Posterior cingulate gyrus (tissue), 11 donors: ENCODE measurements at regions not wholly inside any gene's neighbourhood (a gene's known extent, or its start where the extent isn't known, plus 50 kb on each side); places are given as distances from the start of the nearest gene placed in this dataset.

Experiments used
- DNase-seq, 10 donors: peaks; one replicate each; pipeline versions ENCODE4 v3.0.0 to v3.0.0-alpha.2; 2020 to 2021; ENCODE audit warnings: mixed read lengths in 3 of 10
- intact Hi-C: fragments of 100-400 bp; cut with DNase I; formaldehyde crosslinking; loops from one replicate; pipeline ENCODE4 v1.15.1; 2023

DNA sequence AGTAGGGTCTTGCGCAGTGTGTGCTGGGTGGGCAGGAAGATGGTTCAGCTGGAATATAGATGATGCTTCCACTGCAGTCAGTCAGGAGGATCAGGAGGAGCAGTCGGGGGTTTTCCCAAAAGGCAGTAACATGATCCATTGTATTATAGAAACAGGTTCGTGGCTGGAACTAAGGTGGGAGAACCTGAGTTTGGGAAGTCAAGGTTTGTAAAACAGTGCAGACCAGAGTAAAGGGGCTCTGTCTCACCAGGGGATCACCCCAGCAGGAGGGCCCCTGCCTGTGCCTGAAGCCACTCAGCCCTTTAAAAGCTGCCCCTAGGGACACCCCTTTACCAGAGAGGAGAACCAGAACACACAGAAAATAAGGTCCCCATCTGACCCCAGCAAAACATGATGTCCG lies 213.4 kb downstream of the AUH start:
- DNase-seq: no peak

DNA sequence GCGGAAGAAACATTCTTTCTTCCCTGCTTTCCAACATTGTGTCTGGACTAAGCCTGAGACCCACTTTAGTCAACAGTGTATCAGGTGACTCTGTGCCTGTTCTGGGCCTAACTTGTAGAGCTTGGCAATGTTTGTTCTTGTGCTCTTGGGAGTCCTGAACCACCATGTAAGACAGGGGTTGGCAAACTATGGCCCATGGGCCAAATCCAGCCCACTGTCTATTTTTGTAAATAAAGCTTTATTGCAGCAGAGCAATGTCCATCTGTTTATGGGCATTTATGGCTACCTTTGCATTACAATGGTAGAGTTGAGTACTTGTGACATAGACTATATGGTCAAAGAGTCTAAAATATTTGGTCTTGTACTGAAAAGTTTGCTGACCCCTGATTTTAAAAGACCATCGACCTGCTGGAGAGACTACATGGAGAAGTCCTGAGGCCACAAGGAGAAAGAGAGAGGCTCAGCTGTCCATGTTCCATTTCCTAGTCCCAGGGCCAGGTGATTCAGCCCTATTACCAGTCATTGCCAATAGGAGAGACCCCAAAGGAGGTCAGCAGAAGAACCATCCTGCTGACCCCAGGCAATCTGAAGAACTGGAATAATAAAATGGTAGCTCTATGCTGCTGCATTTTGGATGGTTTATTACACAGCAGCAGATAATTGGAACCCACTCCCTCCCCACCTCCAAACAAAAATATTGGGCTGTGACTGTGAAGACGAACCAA lies 211.3 kb downstream of the AUH start:
- DNase-seq: no peak
- intact Hi-C loops: no loop called here

More for the DNA sequence above, 213.4 kb downstream of the AUH start:
- intact Hi-C loops: no loop called here

DNA sequence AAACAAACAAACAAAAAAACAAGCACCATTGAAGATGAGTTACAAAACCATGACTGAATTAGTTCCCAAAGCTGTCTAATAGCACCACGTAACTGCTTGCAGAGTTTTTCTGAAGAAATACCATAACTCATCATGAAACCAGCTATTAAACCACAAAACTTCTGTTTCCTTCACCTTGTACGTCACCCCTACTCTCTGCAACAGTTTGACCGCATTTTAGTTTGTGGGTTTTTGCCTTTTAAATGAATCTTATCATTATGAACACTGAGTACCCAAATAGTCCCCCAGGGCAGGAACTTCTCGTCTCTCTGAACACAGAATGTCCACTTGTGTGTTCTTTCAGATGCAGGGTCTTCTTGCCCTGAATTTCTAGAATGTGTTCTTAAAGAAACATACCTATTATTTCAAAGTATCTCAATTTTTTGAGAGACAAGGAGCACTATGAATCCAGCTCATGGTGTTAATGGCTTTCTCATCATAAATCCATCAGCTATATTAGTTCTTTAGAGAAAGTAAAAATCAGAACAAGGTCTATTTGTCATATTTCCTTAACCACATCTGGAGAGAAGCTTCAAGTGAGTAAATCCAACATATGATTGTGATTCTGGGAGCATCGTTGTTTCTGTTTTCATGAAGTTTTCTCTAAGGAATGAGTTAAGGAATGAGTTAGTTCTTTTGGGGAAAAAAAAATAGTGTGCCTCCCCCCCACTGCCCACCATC lies 210.6 kb downstream of the AUH start:
- intact Hi-C loops: no loop called here
- DNase-seq: no peak

DNA sequence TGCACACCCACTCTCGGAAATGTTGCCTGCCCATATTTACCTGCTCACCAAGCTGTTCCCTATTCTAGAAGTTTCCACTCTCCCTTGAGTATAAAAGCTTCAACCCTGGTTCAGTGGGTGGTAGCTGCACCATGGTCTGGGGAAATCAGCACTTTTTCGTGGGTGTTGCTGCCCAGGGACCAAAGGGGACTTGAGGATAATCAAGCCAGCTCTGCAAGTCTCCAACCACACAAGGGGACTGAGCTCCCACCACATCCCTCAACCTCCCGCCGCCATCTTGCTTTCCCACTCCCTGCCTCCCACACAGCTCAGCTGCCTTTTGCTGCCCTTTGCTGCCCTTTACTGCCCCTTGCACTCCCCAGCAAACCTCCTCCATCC lies 210.0 kb downstream of the AUH start:
- no peak for DNase-seq
- intact Hi-C loops: no loop called here

DNA sequence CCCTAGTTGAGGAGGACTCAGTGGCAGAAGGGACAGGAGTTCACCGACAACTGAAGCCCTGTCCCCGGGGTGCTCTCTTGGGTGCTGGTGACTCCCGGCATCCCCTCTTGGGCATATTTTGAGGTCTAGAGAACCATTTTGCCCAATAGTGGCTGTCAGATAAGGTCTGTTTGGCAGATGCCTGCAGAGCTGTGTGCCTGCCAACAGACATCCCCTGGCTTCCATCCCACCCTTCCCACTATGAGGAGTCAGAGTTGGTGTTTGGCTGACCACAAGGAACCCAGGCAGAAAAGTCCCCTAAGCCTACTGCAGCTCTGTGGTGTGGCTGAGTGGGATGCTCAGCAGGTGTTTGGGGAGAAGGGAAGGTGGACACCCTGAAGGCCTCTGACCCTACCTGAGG lies 207.0 kb downstream of the AUH start:
- intact Hi-C loops: no loop called here
- no peak for DNase-seq

DNA sequence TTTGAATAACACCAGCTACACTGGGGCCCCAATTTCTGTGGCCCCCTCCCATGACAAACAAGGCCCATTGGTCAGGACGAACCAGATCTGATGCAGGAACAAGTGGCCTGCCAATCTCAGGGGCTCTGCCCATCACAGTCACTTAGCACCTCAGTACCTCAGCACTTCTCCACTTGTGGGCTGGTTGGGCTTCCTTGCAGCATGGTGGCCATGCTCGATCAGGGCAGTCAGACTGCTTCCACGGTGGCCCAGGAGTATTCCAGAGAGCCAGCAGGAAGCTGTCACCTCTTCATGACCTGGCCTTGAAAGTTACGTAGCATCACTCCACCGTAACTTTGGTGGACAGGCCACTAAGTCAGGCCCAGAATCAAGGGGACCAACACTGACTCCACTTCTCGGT lies 206.5 kb downstream of the AUH start:
- intact Hi-C loops: no loop called here
- no peak for DNase-seq

DNA sequence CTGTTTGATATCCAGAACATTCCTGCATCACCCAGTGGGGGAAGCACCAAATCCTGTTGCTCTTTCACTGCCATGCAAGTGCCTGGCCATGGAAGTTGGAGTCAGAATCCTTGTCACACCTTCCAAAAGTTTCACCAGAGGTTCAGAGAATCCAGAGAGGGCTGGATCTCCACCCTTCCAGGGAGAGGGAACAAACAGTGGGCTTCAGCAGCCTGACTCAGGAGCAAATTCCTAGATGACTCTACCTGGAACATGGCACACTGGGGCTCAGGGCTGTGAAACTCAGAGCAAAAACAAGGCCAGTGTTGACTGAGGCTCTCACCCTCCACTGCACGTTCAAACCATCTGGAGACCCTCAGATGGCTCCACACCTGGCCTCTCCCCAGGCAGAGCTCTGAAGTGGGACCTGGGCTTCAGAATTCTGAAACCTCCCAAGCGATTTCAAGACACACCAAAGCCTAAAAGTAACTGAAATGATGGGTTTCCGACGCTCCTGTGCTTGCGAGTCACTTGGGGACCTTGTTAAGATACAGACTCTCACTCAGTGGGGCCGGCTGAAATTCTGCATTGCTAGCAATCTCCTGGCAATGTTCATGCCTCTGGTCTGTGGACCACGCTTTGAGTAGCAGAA lies 205.9 kb downstream of the AUH start:
- intact Hi-C loops: no loop called here
- no peak for DNase-seq

DNA sequence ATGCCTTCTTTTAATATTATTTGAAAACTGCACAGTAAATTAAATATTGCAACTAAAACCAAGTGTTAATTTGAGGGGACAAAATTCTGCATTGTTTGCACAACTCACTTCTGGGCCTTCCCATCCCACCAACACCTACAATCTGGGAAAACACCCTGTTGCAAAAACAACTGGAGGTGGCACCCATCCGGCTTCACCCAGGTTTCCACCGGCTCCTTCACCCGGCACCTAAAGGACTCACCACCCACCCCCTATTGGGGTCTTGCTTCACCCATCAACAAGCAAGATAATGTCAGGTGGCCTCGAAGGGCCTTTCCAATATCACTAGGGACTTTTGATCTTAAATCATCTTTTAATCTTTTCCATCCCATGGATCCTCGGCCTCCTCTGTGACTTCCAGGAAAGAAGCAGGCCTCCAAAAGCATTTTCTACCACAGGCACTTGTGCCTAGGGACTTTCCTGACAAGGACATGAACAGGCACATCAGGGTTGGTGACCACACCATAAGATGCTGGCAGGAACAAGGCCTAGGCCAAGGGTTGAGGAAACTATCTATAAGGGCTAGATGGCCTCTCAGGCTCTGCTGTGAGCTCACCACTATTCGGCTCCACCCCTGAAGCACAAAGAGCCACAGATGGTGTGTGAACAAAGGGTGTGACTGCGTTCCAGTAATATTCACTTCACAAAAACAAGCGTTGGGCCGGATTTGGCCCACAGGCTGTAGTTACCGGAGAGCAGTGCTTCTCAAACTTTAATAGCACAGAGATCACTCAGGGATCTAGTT lies 205.1 kb downstream of the AUH start:
- intact Hi-C loops: no loop called here
- DNase-seq: no peak

DNA sequence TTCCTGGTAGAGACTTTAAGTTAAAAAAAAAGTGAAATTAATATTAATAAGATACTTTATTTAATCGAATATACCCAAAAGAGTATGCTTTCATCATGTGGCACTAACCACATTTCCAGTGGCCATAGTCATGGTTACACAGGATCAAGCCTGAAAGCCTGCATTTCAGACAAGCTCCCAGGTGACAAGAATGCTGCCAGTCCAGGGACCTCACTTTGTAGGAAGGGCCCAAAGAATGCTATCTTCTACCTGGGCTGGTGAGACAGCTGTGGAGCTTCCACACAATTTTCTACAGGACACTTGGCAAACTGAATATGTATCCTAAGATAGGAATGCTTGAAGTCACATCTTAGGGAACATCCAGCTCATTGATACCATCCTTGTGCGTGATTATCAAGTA lies 203.8 kb downstream of the AUH start:
- intact Hi-C loops: no loop called here
- DNase-seq: no peak

DNA sequence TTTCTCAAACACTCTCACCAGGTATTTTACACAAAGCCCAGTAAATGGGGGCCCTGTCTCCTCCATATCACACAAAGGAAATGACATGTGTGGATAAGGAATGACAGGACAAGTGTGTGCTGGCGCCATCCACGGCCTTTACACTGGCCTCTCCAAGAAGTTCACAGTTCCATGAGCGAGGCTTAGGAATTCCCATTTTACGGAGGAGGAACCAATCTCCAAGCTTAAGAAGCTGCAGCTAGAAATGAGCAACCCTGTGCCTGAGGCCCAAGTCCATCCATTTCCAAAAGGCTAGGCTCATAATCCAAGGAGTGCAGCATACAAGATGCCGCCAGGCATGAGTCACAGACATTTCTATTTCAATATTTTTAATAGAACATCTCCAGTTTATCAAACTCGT lies 203.4 kb downstream of the AUH start:
- intact Hi-C loops: no loop called here
- DNase-seq: no peak

DNA sequence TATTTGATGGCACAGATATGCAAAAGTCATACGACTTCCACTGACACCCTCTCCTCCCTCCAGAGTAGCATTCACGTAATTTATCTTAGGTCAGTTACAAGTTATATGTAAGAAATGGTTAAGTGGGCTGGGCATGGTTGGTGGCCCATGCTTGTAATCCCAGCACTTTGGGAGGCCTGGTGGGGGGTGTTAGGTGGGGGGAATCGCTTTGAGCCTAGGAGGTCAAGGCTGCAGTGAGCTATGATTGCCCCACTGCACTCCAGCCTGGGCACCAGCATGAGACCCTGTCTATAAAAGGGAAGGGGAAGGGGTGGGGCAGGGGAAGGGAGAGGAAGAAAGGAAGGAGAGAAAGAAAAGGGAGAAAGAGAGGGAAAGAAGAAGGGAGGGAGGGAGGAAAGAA lies 202.8 kb downstream of the AUH start:
- DNase-seq: no peak
- intact Hi-C loops: no loop called here

DNA sequence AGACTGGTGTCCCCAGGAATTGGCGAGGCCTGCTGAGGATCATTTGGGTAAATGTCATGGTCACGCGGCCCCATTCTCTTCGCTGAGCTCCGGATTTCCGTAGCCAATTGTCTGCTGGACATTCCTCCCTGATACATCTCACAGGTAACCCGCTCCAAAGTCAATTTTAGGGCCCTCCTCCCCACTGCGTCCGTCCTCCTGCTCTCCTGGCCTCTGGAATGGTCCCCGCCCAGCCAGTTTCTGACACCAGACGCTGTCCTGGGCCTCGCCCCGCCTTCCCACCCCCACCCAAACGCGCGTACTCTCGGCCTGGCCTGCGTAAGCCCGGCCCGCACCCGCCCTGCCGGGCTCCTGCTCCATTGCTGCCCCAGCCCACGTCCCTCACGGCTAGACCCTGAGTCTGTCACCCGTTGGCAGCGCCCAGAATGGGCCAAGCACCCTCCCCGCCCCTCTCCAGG lies 202.0 kb downstream of the AUH start:
- intact Hi-C loops: no loop called here
- no peak for DNase-seq

DNA sequence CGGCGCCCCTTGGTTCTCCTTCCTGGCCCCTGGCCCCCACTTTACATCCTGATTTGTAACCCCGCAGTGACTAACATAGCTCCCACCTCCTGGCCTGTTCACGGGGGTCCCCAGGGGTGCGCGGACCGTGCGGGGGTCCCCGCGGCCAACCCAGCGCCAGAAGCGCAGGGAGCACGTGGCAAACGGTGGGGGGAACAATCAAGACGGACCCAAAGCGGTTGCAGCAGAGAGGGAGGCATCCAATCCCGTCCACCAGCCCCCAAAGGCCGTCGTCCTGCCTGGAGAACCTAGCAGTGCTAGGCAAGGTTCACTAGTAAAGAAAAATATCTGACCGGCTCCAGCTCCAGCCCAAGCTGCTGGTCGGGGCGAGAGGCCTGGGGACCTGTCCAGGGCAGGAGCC lies 201.5 kb downstream of the AUH start:
- intact Hi-C loops: no loop called here
- no peak for DNase-seq

DNA sequence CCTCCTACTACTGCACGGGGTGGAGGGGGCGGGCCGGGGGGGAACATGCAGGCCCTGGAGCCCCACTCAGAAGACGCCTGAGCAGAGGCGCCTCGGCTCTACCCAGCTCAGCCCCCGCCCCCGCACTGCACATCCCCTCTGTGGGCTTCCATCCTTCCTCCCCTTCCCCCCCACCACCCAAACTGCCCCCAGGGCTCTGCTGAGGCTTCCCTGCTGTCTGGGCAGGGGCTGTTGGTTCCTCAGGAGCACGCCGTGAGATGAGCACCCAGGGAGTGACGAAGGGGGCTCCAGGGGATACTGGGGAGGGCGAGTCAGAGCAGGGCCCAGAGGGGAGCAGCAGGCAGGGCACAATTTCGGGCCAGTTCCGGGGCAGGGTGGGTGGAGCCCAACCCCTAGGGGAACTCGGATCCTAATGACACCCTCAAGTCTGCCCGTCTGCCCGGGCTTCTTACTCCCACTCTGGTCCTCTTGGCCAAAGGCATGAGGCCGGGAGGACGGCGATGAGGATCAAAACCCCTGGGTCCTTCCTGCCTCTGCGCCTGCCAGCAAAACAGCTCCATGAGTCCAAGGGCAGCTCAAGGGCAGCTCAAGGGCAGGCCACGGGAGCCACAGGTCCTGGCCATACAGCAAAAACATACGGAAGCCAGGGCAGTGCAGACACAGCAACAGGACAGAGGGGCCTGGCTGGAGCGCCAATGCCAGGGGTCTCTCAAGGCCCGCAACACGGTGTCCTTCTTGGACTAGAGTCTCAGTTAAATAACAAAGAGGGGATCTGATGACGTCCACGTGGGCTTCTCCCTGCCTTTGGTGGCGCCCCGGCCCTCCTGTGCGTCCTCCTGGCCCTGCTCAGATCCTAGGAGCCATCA lies 200.9 kb downstream of the AUH start:
- intact Hi-C loops: no loop called here
- no peak for DNase-seq

DNA sequence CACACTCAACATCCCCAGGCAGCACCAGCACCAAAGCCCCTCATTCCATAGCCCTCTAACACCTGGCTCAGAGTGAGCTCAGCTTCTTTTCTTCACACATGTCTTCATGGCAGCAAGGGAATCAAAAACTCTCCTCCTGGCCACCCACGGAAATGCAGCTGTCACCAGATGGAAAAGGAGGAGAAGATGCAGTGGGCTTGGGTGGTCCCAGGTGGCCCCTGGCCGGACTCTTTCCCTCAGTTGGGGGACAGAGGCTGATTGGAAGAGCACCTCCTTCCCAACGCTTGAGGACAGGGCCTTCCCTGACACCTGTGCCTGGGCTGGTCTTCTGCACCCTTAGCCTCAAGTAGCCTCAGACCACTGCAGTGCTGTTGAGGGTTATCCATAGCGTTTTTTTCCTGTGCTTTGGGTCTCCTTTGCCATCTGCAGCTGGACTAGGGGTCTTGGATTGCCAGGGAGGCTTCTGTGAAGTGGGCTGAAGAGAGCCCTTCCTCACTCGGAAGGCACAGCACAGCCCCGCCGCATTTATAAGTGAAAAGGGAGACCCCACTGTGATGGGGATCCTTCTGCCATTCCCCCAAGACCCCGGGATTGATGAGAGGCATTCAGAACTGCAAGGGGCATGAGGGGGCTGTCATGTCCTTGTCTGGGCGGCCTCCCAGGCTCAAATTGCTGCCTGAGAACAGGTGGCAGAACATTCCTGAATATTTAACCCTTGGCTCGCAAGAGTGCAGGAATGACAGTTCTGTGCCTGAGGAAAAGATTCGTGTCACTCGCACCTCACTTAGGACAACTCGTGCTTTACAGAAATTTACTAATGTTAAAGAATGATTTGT lies 200.0 kb downstream of the AUH start:
- intact Hi-C loops: no loop called here
- DNase-seq: no peak

DNA sequence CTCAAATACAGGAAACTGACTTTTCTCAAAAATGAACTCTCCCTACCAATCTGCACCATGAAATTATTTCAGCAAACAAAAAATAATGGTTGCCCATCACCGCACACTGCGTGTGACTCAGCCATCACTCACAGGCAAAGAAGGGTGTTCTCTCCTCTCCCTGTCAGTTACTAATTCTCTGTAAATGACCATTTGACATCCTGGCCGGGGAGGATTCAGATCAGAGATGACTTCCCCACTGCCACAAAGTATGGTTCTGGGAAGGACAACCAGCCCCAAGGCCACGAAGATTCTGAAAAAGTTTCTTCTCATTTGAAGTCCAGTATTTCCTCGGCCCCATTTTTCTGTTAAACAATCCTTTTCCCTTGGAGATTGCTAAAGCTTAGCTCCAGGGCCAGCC lies 199.4 kb downstream of the AUH start:
- intact Hi-C loops: no loop called here
- DNase-seq: no peak

DNA sequence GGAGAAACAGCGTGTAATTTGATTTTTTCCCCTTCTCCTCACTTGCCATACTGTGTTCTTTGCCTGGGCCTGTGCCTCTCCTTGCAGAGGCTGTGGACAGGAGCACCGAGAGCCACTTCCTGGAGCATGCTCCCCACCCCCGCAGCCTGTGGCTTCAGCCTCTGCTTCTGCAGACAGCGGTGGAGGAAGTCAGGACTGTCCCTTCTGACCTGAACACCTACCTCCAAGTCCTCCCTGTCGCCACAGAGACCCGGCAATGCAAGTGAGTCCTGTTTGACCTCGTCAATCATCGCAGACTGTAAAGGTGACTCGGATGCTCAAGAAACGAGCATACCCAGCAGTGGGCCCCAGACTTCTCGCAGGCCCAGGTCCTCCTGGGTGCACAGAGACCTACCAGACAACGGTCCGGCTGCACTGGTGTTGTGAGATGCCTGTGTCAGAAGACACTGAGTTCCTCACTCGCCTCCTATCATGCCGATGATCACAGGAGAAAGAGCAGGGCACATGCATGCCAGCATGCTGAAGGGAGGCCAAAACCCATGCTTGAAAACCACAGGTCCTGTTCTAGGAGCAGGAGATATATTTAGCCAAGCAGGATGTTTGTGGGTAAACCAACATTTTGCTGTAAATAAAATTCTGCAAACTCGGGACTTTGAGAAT lies 198.8 kb downstream of the AUH start:
- intact Hi-C loops: no loop called here
- peak in 4 of 10 donors; percentile 22 to 39 (median 30) for DNase-seq

DNA sequence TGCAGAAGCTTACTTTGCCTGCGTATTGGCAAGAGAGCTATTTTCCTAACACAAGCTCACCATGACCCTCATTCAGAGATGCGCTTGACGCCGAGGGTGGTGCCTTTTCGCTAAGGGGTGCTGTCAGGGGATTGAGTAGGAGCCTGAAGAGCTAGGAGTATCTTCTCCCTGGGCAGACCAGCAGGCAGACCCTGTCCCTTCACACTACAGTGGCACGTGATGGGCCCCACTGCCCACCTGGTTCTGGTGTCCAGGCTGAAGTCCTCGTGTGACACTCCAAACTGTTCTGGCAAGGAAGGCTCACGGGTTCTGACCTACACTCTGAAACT lies 198.3 kb downstream of the AUH start:
- intact Hi-C loops: no loop called here
- DNase-seq: no peak
